ENCODE measurements at regions not wholly inside any gene's neighbourhood (a gene's known extent, or its start where the extent isn't known, plus 50 kb on each side); places are given as distances from the start of the nearest gene placed in this dataset.

- TF ChIP-seq CTCF (IDR thresholded peaks at IDR 0.05): no peak
- no peak for TF ChIP-seq POLR2A (IDR thresholded peaks at IDR 0.05)
Observed at GRCh38 chr10:4170633-4171314, 385.8 kb upstream of the KLF6 start.

Measured in thyroid gland (tissue), 4 donors.